HEK293 (cell line): ENCODE measurements at regions not wholly inside any gene's neighbourhood (a gene's known extent, or its start where the extent isn't known, plus 50 kb on each side); places are given as distances from the start of the nearest gene placed in this dataset.

ENCODE experiments used
- CTCF ChIA-PET: fragments of 350-600 bp; formaldehyde crosslinking; extraction: SDS; loops from one replicate; lab custom pipeline; 2021; ENCODE audit warnings: antibody characterized with exemption; lab: Yijun Ruan, JAX
- POLR2A ChIA-PET: fragments of 300-600 bp; formaldehyde crosslinking; extraction: SDS; loops from one replicate; lab custom pipeline; 2020; ENCODE audit warnings: antibody characterized with exemption, inconsistent platforms; lab: Yijun Ruan, JAX
- H3K27ac ChIP-seq: fragments of 200-500 bp; sonication (Bioruptor generic); 2 replicates; pipeline ENCODE4 v1.5.1; 2014; ENCODE audit warnings: low read depth, low read length, control low read depth, inconsistent platforms; ENCODE audit errors: extremely low read depth
- H3K36me3 ChIP-seq, 2 experiments: fragments of 200-500 bp in 1 of 2; sonication (Bioruptor generic) in 1 of 2; 1 replicate in 1 of 2; 2 replicates in 1 of 2; pipeline ENCODE4 v1.5.1; 2014 to 2017; ENCODE audit warnings: inconsistent platforms in 2 of 2, low read length in 2 of 2; ENCODE audit not compliant: control insufficient read depth in 2 of 2, insufficient read depth in 1 of 2
- H3K4me1 ChIP-seq: fragments of 200-500 bp; sonication (Bioruptor generic); 2 replicates; pipeline ENCODE4 v1.5.1; 2014; ENCODE audit warnings: mild to moderate bottlenecking, low read length, inconsistent platforms; ENCODE audit not compliant: control insufficient read depth, insufficient read depth
- H3K4me3 ChIP-seq: 2 replicates; pipeline ENCODE4 v1.5.1; 2011; ENCODE audit warnings: low read depth, mild to moderate bottlenecking, control low read depth, low read length, moderate library complexity
- H3K9me3 ChIP-seq: fragments of 200-500 bp; sonication (Bioruptor generic); 2 replicates; pipeline ENCODE4 v1.5.1; 2014; ENCODE audit warnings: low read depth, low read length, inconsistent platforms; ENCODE audit not compliant: control insufficient read depth, insufficient read depth
- SCRT1 ChIP-seq: fragments of 450-650 bp; formaldehyde crosslinking; IDR thresholded peaks from 2 replicates; pipeline ENCODE4 v1.5.1; 2016; ENCODE audit warnings: missing biosample characterization, missing genetic modification characterization, borderline replicate concordance
- TRIM28 ChIP-seq: IDR thresholded peaks from 2 replicates; pipeline ENCODE4 v1.6.1; 2011; ENCODE audit warnings: low read length, control low read depth, borderline replicate concordance
- ZFP69B ChIP-seq: fragments of 450-650 bp; formaldehyde crosslinking; IDR thresholded peaks from 2 replicates; pipeline ENCODE4 v1.5.1; 2016; ENCODE audit warnings: missing biosample characterization, missing genetic modification characterization
- ZNF132 ChIP-seq: fragments of 450-650 bp; formaldehyde crosslinking; IDR thresholded peaks from 2 replicates; pipeline ENCODE4 v1.5.1; 2017; ENCODE audit warnings: missing biosample characterization, missing genetic modification characterization, borderline replicate concordance
- ZNF157 ChIP-seq: fragments of 450-650 bp; formaldehyde crosslinking; IDR thresholded peaks from 2 replicates; pipeline ENCODE4 v1.5.1; 2016; ENCODE audit warnings: missing biosample characterization, missing genetic modification characterization
- ZNF248 ChIP-seq: fragments of 450-650 bp; formaldehyde crosslinking; IDR thresholded peaks from 2 replicates; pipeline ENCODE4 v1.5.1; 2017; ENCODE audit warnings: missing biosample characterization, missing genetic modification characterization
- ZNF416 ChIP-seq: fragments of 450-650 bp; formaldehyde crosslinking; IDR thresholded peaks from 2 replicates; pipeline ENCODE4 v1.5.1; 2016; ENCODE audit warnings: missing biosample characterization, missing genetic modification characterization
- ZNF514 ChIP-seq: fragments of 450-650 bp; formaldehyde crosslinking; IDR thresholded peaks from 2 replicates; pipeline ENCODE4 v1.5.1; 2016; ENCODE audit warnings: missing biosample characterization, missing genetic modification characterization
- ZNF555 ChIP-seq: fragments of 450-650 bp; formaldehyde crosslinking; conservative IDR thresholded peaks from 2 replicates; pipeline ENCODE4 v1.5.1; 2017; ENCODE audit warnings: missing biosample characterization, mild to moderate bottlenecking, missing genetic modification characterization, inconsistent platforms
- ZNF571 ChIP-seq: fragments of 450-650 bp; formaldehyde crosslinking; IDR thresholded peaks from 2 replicates; pipeline ENCODE4 v1.5.0; 2017; ENCODE audit warnings: missing biosample characterization, missing genetic modification characterization
- ZNF585B ChIP-seq: fragments of 450-650 bp; formaldehyde crosslinking; IDR thresholded peaks from 2 replicates; pipeline ENCODE4 v1.5.1; 2016; ENCODE audit warnings: missing biosample characterization, missing genetic modification characterization
- ZNF610 ChIP-seq: fragments of 450-650 bp; formaldehyde crosslinking; IDR thresholded peaks from 2 replicates; pipeline ENCODE4 v1.5.1; 2016; ENCODE audit warnings: missing biosample characterization, missing genetic modification characterization, borderline replicate concordance
- ZNF670 ChIP-seq: fragments of 450-650 bp; formaldehyde crosslinking; IDR thresholded peaks from 2 replicates; pipeline ENCODE4 v1.5.1; 2016; ENCODE audit warnings: missing biosample characterization, missing genetic modification characterization, low read depth
- TF ChIP-seq, protein P1 (sequence below): fragments of 450-650 bp; formaldehyde crosslinking; IDR thresholded peaks from 2 replicates; pipeline ENCODE4 v1.5.1; 2016; ENCODE audit warnings: missing biosample characterization, missing genetic modification characterization
- TF ChIP-seq, protein P2 (sequence below): fragments of 450-650 bp; formaldehyde crosslinking; IDR thresholded peaks from 2 replicates; pipeline ENCODE4 v1.5.1; 2016; ENCODE audit warnings: missing biosample characterization, missing genetic modification characterization
- TF ChIP-seq, protein P3 (sequence below): fragments of 450-650 bp; formaldehyde crosslinking; IDR thresholded peaks from 2 replicates; pipeline ENCODE4 v1.5.1; 2016; ENCODE audit warnings: missing biosample characterization, missing genetic modification characterization, low read depth
- TF ChIP-seq, protein P4 (sequence below): fragments of 450-650 bp; formaldehyde crosslinking; IDR thresholded peaks from 2 replicates; pipeline ENCODE4 v1.5.1; 2016; ENCODE audit warnings: missing biosample characterization, missing genetic modification characterization

DNA sequence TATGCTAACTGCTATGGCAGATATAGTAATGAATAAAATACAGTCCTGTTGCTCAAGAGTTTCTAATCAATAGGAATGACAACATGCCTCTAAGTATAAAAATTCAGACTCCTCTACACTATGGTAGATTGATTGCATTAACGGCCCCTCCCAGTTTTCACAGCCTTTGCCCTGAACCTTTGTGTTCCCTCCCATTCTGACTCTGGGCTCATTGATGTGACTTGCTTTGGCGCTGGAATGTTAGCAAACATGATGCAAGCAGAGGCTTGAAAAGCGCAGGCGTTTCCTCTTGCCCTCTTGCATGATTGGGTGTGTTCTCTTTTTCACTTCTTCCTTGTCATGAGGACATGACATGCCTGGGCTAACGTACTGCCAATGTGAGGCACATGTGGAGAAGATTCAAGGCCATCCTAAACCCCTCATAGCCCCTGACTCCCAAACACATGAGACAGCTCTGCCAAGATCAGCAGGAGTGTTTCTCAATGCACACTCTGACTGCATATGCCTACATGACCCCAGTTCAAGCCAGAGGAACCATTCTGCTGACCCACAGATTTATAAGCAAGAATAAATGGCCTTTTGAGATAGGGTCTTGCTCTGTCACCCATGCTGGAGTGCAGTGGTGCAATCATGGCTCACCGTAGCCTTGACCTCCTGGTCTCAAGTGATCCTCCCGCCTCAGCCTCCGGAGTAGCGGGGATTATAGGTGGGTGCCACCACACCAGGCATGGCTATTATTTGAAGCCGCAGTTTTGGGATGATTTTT is 49.7 kb upstream of the CD28 start:
- Histone ChIP-seq H3K36me3 (no peaks in the 10 kb centered on the region), H3K27ac (no peak overlapping the region), H3K9me3 (no peaks in the 10 kb centered on the region), H3K4me1 (0 out of 2 replicates have a peak, but pooled peaks cover 3% of the 10 kb centered on the region), H3K4me3 (no peak overlapping the region)
- ChIA-PET CTCF (interaction anchor here (0.5 kb wide), 1 partner anchor 81 kb away, joined by 3 read pairs; no protein-coding TSS in a partner anchor), POLR2A (no interaction called here)
- TF ChIP-seq, protein P1, sequence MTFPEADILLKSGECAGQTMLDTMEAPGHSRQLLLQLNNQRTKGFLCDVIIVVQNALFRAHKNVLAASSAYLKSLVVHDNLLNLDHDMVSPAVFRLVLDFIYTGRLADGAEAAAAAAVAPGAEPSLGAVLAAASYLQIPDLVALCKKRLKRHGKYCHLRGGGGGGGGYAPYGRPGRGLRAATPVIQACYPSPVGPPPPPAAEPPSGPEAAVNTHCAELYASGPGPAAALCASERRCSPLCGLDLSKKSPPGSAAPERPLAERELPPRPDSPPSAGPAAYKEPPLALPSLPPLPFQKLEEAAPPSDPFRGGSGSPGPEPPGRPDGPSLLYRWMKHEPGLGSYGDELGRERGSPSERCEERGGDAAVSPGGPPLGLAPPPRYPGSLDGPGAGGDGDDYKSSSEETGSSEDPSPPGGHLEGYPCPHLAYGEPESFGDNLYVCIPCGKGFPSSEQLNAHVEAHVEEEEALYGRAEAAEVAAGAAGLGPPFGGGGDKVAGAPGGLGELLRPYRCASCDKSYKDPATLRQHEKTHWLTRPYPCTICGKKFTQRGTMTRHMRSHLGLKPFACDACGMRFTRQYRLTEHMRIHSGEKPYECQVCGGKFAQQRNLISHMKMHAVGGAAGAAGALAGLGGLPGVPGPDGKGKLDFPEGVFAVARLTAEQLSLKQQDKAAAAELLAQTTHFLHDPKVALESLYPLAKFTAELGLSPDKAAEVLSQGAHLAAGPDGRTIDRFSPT (tag by site-specific recombination), result no peak
- no peak for TF ChIP-seq ZNF610 (tag by site-specific recombination)
- no peak for TF ChIP-seq ZNF132 (tag by site-specific recombination)
- no peak for TF ChIP-seq ZNF514 (tag by site-specific recombination)
- no peak for TF ChIP-seq ZNF416
- TF ChIP-seq, protein P2, sequence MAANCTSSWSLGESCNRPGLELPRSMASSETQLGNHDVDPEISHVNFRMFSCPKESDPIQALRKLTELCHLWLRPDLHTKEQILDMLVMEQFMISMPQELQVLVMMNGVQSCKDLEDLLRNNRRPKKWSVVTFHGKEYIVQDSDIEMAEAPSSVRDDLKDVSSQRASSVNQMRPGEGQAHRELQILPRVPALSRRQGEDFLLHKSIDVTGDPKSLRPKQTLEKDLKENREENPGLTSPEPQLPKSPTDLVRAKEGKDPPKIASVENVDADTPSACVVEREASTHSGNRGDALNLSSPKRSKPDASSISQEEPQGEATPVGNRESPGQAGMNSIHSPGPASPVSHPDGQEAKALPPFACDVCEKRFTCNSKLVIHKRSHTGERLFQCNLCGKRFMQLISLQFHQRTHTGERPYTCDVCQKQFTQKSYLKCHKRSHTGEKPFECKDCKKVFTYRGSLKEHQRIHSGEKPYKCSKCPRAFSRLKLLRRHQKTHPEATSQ (tag by site-specific recombination), result no peak
- no peak for TF ChIP-seq ZNF555
- TF ChIP-seq ZNF248, result no peak
- no peak for TF ChIP-seq ZNF670 (tag by site-specific recombination)
- TF ChIP-seq, protein P3, sequence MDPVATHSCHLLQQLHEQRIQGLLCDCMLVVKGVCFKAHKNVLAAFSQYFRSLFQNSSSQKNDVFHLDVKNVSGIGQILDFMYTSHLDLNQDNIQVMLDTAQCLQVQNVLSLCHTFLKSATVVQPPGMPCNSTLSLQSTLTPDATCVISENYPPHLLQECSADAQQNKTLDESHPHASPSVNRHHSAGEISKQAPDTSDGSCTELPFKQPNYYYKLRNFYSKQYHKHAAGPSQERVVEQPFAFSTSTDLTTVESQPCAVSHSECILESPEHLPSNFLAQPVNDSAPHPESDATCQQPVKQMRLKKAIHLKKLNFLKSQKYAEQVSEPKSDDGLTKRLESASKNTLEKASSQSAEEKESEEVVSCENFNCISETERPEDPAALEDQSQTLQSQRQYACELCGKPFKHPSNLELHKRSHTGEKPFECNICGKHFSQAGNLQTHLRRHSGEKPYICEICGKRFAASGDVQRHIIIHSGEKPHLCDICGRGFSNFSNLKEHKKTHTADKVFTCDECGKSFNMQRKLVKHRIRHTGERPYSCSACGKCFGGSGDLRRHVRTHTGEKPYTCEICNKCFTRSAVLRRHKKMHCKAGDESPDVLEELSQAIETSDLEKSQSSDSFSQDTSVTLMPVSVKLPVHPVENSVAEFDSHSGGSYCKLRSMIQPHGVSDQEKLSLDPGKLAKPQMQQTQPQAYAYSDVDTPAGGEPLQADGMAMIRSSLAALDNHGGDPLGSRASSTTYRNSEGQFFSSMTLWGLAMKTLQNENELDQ (tag by site-specific recombination), result no peak
- no peak for TF ChIP-seq SCRT1 (tag by site-specific recombination)
- TF ChIP-seq ZNF585B (tag by site-specific recombination), result no peak
- TF ChIP-seq TRIM28, result no peak
- TF ChIP-seq ZNF571 (tag by site-specific recombination), result no peak
- TF ChIP-seq, protein P4, sequence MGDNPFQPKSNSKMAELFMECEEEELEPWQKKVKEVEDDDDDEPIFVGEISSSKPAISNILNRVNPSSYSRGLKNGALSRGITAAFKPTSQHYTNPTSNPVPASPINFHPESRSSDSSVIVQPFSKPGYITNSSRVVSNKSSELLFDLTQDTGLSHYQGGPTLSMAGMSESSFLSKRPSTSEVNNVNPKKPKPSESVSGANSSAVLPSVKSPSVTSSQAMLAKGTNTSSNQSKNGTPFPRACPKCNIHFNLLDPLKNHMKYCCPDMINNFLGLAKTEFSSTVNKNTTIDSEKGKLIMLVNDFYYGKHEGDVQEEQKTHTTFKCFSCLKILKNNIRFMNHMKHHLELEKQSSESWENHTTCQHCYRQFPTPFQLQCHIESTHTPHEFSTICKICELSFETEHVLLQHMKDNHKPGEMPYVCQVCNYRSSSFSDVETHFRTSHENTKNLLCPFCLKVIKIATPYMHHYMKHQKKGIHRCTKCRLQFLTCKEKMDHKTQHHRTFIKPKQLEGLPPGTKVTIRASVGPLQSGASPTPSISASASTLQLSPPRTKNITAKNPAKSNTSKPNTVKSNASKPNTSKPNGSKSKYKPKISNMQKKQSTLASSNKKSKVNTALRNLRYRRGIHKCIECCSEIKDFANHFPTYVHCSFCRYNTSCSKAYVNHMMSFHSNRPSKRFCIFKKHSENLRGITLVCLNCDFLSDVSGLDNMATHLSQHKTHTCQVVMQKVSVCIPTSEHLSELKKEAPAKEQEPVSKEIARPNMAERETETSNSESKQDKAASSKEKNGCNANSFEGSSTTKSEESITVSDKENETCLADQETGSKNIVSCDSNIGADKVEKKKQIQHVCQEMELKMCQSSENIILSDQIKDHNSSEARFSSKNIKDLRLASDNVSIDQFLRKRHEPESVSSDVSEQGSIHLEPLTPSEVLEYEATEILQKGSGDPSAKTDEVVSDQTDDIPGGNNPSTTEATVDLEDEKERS (tag by site-specific recombination), result no peak
- TF ChIP-seq ZNF157 (tag by site-specific recombination), result no peak
- TF ChIP-seq ZFP69B, result no peak
